A673 (cell line): ENCODE measurements at regions not wholly inside any gene's neighbourhood (a gene's known extent, or its start where the extent isn't known, plus 50 kb on each side); places are given as distances from the start of the nearest gene placed in this dataset.
A peak's percentile ranks its signal among the peaks of the same experiment; 100 is the strongest.

ENCODE experiments used
- BruUV-seq: library from RNA; stranded (reverse); fragments of 400-500 nt; replicated peaks from 2 replicates; lab custom pipeline; 2021; lab: Mats Ljungman, UMichigan
- CTCF ChIA-PET: fragments of 300-600 bp; sonication (Branson Sonifier 250); formaldehyde crosslinking; loops from one replicate; lab custom pipeline; 2022; ENCODE audit warnings: antibody characterized with exemption; lab: Charles Lee
- POLR2A ChIA-PET: fragments of 300-600 bp; sonication (Branson Sonifier 250); formaldehyde crosslinking; loops from one replicate; lab custom pipeline; 2022; ENCODE audit warnings: antibody characterized with exemption; ENCODE audit not compliant: low non-redundant PET; lab: Charles Lee
- DNase-seq: peaks from one replicate; pipeline ENCODE4 v3.0.0-alpha.2; 2015; ENCODE audit warnings: low spot score
- H3K27ac ChIP-seq: fragments of 200-600 bp; sonication (generic); 2 replicates; pipeline ENCODE4 v1.5.1; 2016; ENCODE audit warnings: mixed run types, low read depth, mild to moderate bottlenecking, mixed read lengths, antibody characterized with exemption, low read length; ENCODE audit not compliant: poor library complexity, severe bottlenecking
- H3K27me3 ChIP-seq: fragments of 200-600 bp; sonication (generic); replicated peaks from 2 replicates; pipeline ENCODE4 v1.6.1; 2017; ENCODE audit warnings: mixed run types, low read depth, mild to moderate bottlenecking, mixed read lengths, antibody characterized with exemption, low read length; ENCODE audit not compliant: insufficient read depth, poor library complexity
- H3K36me3 ChIP-seq: fragments of 200-600 bp; sonication (generic); 2 replicates; pipeline ENCODE4 v1.6.1; 2016; ENCODE audit warnings: mixed run types, mild to moderate bottlenecking, mixed read lengths, antibody characterized with exemption, low read length; ENCODE audit not compliant: insufficient read depth, poor library complexity, severe bottlenecking
- H3K4me1 ChIP-seq: fragments of 200-600 bp; sonication (generic); 2 replicates; pipeline ENCODE4 v1.6.1; 2017; ENCODE audit warnings: mixed run types, mild to moderate bottlenecking, mixed read lengths, antibody characterized with exemption, low read length; ENCODE audit not compliant: insufficient read depth, poor library complexity, severe bottlenecking
- H3K4me3 ChIP-seq: fragments of 200-600 bp; sonication (generic); 2 replicates; pipeline ENCODE4 v1.5.1; 2016; ENCODE audit warnings: low read depth, mixed run types, mild to moderate bottlenecking, mixed read lengths, low read length; ENCODE audit not compliant: poor library complexity, severe bottlenecking
- H3K9me3 ChIP-seq: fragments of 200-600 bp; sonication (generic); 2 replicates; pipeline ENCODE4 v1.6.1; 2016; ENCODE audit warnings: mixed run types, low read depth, mild to moderate bottlenecking, mixed read lengths, antibody characterized with exemption, low read length; ENCODE audit not compliant: poor library complexity, severe bottlenecking
- CTCF ChIP-seq: fragments of 300-800, 200-600 bp; sonication (generic); conservative IDR thresholded peaks from 2 replicates; pipeline ENCODE4 v1.5.1; 2017; ENCODE audit warnings: low read depth, mild to moderate bottlenecking, antibody characterized with exemption, low read length, moderate library complexity, mixed read lengths
- EZH2 ChIP-seq: fragments of 200-600 bp; sonication (generic); IDR thresholded peaks from 2 replicates; pipeline ENCODE4 v1.6.1; 2017; ENCODE audit warnings: borderline replicate concordance, low read depth, mild to moderate bottlenecking, mixed read lengths, antibody characterized with exemption, low read length; ENCODE audit not compliant: poor library complexity, severe bottlenecking
- intact Hi-C: fragments of 100-400 bp; cut with micrococcal nuclease; formaldehyde crosslinking; loops from one replicate; pipeline ENCODE4 v1.10.0; 2022; ENCODE audit not compliant: unreplicated experiment

- no peaks in the 10 kb centered on the region for H3K9me3 ChIP-seq
- ChIA-PET CTCF (no interaction called here), POLR2A (no interaction called here)
- DNase-seq, result no peak
- no TSS peak for BruUV-seq
- H3K4me1 ChIP-seq, result no peaks in the 10 kb centered on the region
- no peak overlapping the region for H3K27ac ChIP-seq
- H3K27me3 ChIP-seq, result no peaks in the 10 kb centered on the region
- no peaks in the 10 kb centered on the region for H3K36me3 ChIP-seq
- no peak overlapping the region for H3K4me3 ChIP-seq
- TF ChIP-seq EZH2, result no peak
- no peak for TF ChIP-seq CTCF
- intact Hi-C loops, result no loop called here
Observed at GRCh38 chr18:53883771-53884170, 340.7 kb downstream of the MBD2 start.

GRCh38 chr18:53874103-53874502 is 350.4 kb downstream of the MBD2 start:
- Histone ChIP-seq H3K4me3 (no peak overlapping the region), H3K27me3 (peaks cover 4% of the 10 kb centered on the region), H3K36me3 (no peaks in the 10 kb centered on the region), H3K27ac (no peak overlapping the region), H3K4me1 (no peaks in the 10 kb centered on the region), H3K9me3 (no peaks in the 10 kb centered on the region)
- TF ChIP-seq CTCF, result no peak
- TF ChIP-seq EZH2, result no peak
- ChIA-PET POLR2A (no interaction called here), CTCF (no interaction called here)
- no peak for DNase-seq
- BruUV-seq, result no TSS peak
- intact Hi-C loops, result no loop called here

- Histone ChIP-seq H3K4me1 (no peaks in the 10 kb centered on the region), H3K4me3 (no peak overlapping the region), H3K36me3 (no peaks in the 10 kb centered on the region), H3K27me3 (no peaks in the 10 kb centered on the region), H3K9me3 (no peaks in the 10 kb centered on the region), H3K27ac (no peak overlapping the region)
- ChIA-PET POLR2A (no interaction called here), CTCF (no interaction called here)
- intact Hi-C loops, result loop anchor here (2.0 to 5.0 kb wide), 2 partner anchors 166 to 297 kb away; no protein-coding TSS in a partner anchor
- BruUV-seq, result no TSS peak
- TF ChIP-seq EZH2, result no peak
- TF ChIP-seq CTCF, result peak; percentile 43
- DNase-seq, result peak; percentile 37
Observed at GRCh38 chr18:53864770-53865169, 359.7 kb downstream of the MBD2 start.
